K562 (cell line): ENCODE measurements at regions not wholly inside any gene's neighbourhood (a gene's known extent, or its start where the extent isn't known, plus 50 kb on each side); places are given as distances from the start of the nearest gene placed in this dataset.

Experiments
- ATAC-seq: fragments of 200-7000 bp; cut with Tn5 transposase; 3 replicates; pipeline ENCODE4 v1.9.1; 2020; ENCODE audit warnings: moderate library complexity
- BruUV-seq: library from RNA; stranded (reverse); fragments of 400-500 nt; replicated peaks from 2 replicates; lab custom pipeline; 2021; lab: Mats Ljungman, UMichigan
- CTCF ChIA-PET: fragments of 300-600 bp; formaldehyde crosslinking; extraction: SDS; loops from one replicate; lab custom pipeline; 2021; ENCODE audit warnings: low intra/inter-chr PET ratio; lab: Yijun Ruan, JAX
- POLR2A ChIA-PET: fragments of 300-600, 350-650 bp; sonication (Branson Sonifier 250); formaldehyde crosslinking; extraction: SDS; loops from one replicate; lab custom pipeline; 2021; ENCODE audit warnings: antibody characterized with exemption, inconsistent platforms; lab: Yijun Ruan, JAX
- DNase-seq, 4 experiments: peaks; one replicate each; pipeline versions ENCODE4 v3.0.0 to v3.0.0-alpha.2; 2011 to 2018; ENCODE audit warnings: low spot score in 3 of 4, mixed read lengths in 3 of 4; ENCODE audit errors: extremely low read depth in 1 of 4
- FAIRE-seq: peaks from 2 replicates; lab custom pipeline; 2011; peaks lifted over from hg19 to GRCh38; lab: Jason Lieb, UNC
- H2AFZ ChIP-seq: 2 replicates; pipeline ENCODE4 v1.6.0; 2011; ENCODE audit warnings: low read depth, low read length, control low read depth, inconsistent platforms
- H3K27ac ChIP-seq: fragments of 200-600 bp; 3 replicates; pipeline ENCODE4 v1.8.0; 2011; ENCODE audit warnings: low read depth, mild to moderate bottlenecking, control low read depth, inconsistent platforms, low read length, moderate library complexity, mixed read lengths; ENCODE audit errors: extremely low read depth
- H3K27me3 ChIP-seq, 2 experiments: fragments of 300-600 bp in 1 of 2; 2 replicates in 1 of 2; 3 replicates in 1 of 2; pipeline versions ENCODE4 v1.6.0 to v1.8.0; 2011; ENCODE audit warnings: inconsistent platforms in 2 of 2, low read length in 2 of 2, mild to moderate bottlenecking in 1 of 2, mixed read lengths in 1 of 2, moderate library complexity in 1 of 2; ENCODE audit not compliant: control insufficient read depth in 2 of 2, insufficient read depth in 2 of 2
- H3K36me3 ChIP-seq: fragments of 300-600 bp; 3 replicates; pipeline ENCODE4 v1.8.0; 2011; ENCODE audit warnings: mild to moderate bottlenecking, low read length, inconsistent platforms; ENCODE audit not compliant: control insufficient read depth, insufficient read depth
- H3K4me1 ChIP-seq, 2 experiments: fragments of 200-600 bp in 1 of 2; replicated peaks in 1 of 2; 2 replicates in 1 of 2; 3 replicates in 1 of 2; pipeline versions ENCODE4 v1.5.1 to v1.8.0; 2011; ENCODE audit warnings: inconsistent platforms in 2 of 2, low read length in 2 of 2, mild to moderate bottlenecking in 1 of 2, mixed read lengths in 1 of 2, moderate library complexity in 1 of 2; ENCODE audit not compliant: control insufficient read depth in 2 of 2, insufficient read depth in 2 of 2
- H3K4me2 ChIP-seq: 2 replicates; pipeline ENCODE4 v1.6.1; 2011; ENCODE audit warnings: low read length, control low read depth, inconsistent platforms, mixed read lengths; ENCODE audit not compliant: insufficient read depth
- H3K4me3 ChIP-seq: fragments of 200-600 bp; sonication (generic), shearing (Covaris generic); 2 replicates; pipeline ENCODE4 v1.5.1; 2016; ENCODE audit warnings: control low read depth, inconsistent platforms
- H3K79me2 ChIP-seq: fragments of 200-600 bp; 3 replicates; pipeline ENCODE4 v1.8.0; 2011; ENCODE audit warnings: low read length, inconsistent platforms; ENCODE audit not compliant: control insufficient read depth, insufficient read depth
- H3K9ac ChIP-seq, 2 experiments: 2 replicates each; pipeline versions ENCODE4 v1.6.0 to v1.6.1; 2011; ENCODE audit warnings: low read depth in 2 of 2, low read length in 2 of 2, control low read depth in 1 of 2, inconsistent platforms in 1 of 2, mild to moderate bottlenecking in 1 of 2, mixed read lengths in 1 of 2; ENCODE audit not compliant: insufficient read depth in 1 of 2
- H3K9me1 ChIP-seq: one replicate; pipeline ENCODE4 v1.6.0; 2011; ENCODE audit warnings: inconsistent platforms, mild to moderate bottlenecking, low read length, moderate library complexity; ENCODE audit not compliant: control insufficient read depth, insufficient read depth
- H3K9me3 ChIP-seq: replicated peaks from 2 replicates; pipeline ENCODE4 v1.5.1; 2011; ENCODE audit warnings: low read depth, low read length, inconsistent platforms; ENCODE audit not compliant: control insufficient read depth, insufficient read depth
- H4K20me1 ChIP-seq: replicated peaks from 2 replicates; pipeline ENCODE4 v1.6.1; 2011; ENCODE audit warnings: low read length, inconsistent platforms, mixed read lengths; ENCODE audit not compliant: control insufficient read depth, insufficient read depth
- CBX5 ChIP-seq: IDR thresholded peaks from 2 replicates; pipeline ENCODE4 v1.6.1; 2014; ENCODE audit warnings: low read depth, borderline replicate concordance
- MCM7 ChIP-seq, 2 experiments: fragments of 450-650 bp; IDR thresholded peaks; 2 replicates each; pipeline ENCODE4 v1.6.1; 2016 to 2018
- PCBP2 ChIP-seq: fragments of 200-400 bp; formaldehyde crosslinking; IDR thresholded peaks from 2 replicates; pipeline ENCODE4 v1.6.1; 2018; ENCODE audit warnings: low read length, low read depth, mild to moderate bottlenecking, moderate library complexity; ENCODE audit not compliant: poor library complexity, severe bottlenecking
- PPARD ChIP-seq: fragments of 250-450 bp; sonication (Bioruptor Pico); IDR thresholded peaks from 2 replicates; pipeline ENCODE4 v1.8.0; 2022; ENCODE audit warnings: inconsistent platforms, mild to moderate bottlenecking, moderate library complexity
- PTRF ChIP-seq: fragments of 450-650 bp; IDR thresholded peaks from 2 replicates; pipeline ENCODE4 v1.6.1; 2016; ENCODE audit warnings: mild to moderate bottlenecking, missing genetic modification characterization, missing compliant biosample characterization
- RBFOX2 ChIP-seq: fragments of 200-400 bp; formaldehyde crosslinking; IDR thresholded peaks from 2 replicates; pipeline ENCODE4 v1.6.1; 2017; ENCODE audit warnings: low read depth, mild to moderate bottlenecking, low read length, moderate library complexity
- RNF2 ChIP-seq: sonication (generic); IDR thresholded peaks from 2 replicates; pipeline ENCODE4 v1.6.1; 2016
- ZNF282 ChIP-seq: sonication (generic); formaldehyde crosslinking; IDR thresholded peaks from 2 replicates; pipeline ENCODE4 v1.8.1; 2023; ENCODE audit warnings: missing genetic modification reagents
- WGBS: fragments of 100-300 bp; shearing (Covaris generic); methylation state at CpG from one replicate; pipeline ENCODE4 v1.1.6; 2016; ENCODE audit warnings: low coverage, mixed read lengths; ENCODE audit not compliant: insufficient coverage; ENCODE audit errors: missing lambda C conversion rate; 5-methylcytosine and 5-hydroxymethylcytosine counted together
- in situ Hi-C: fragments of 300-500 bp; cut with MboI; formaldehyde crosslinking; loops from 4 replicates; pipeline ENCODE4 v1.15.0; 2018; ENCODE audit warnings: inconsistent platforms, mixed read lengths
- intact Hi-C: fragments of 100-400 bp; cut with micrococcal nuclease; formaldehyde crosslinking; loops from 2 replicates; pipeline ENCODE4 v1.14.2; 2022
- TF ChIP-seq, protein P1 (sequence below): sonication (generic); formaldehyde crosslinking; IDR thresholded peaks from 2 replicates; pipeline ENCODE4 v1.8.0; 2023; ENCODE audit warnings: missing genetic modification reagents, mild to moderate bottlenecking, borderline replicate concordance
- TF ChIP-seq, protein P2 (sequence below): fragments of 450-650 bp; IDR thresholded peaks from 2 replicates; pipeline ENCODE4 v1.6.1; 2016; ENCODE audit warnings: missing biosample characterization, missing genetic modification characterization
- TF ChIP-seq, protein P3 (sequence below): fragments of 250-450 bp; sonication (Bioruptor Pico); IDR thresholded peaks from 2 replicates; pipeline ENCODE4 v1.5.0; 2021; ENCODE audit warnings: mild to moderate bottlenecking, borderline replicate concordance

DNA sequence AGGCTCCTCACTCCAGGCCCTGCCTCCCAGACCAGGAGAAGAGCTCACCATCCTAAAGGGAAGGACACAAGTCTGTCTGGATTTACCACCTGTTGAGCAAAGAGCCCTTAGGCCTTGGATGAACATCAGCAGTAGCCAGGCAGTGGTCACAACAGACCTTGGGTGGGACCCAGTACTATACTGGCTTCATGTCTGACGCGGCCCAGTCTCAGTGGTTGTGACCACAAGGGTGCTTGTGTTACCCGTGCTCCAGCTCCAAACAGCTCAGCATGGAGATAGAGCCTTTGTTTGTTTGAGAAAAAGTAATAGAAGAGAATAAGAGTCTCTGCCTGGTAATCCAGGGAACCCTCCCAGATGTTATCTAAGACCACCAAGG lies 617.4 kb downstream of the BRINP1 start:
- Histone ChIP-seq H3K9ac (no peak overlapping the region), H3K4me2 (no peak overlapping the region), H3K27me3 (no peaks in the 10 kb centered on the region), H3K79me2 (no peaks in the 10 kb centered on the region), H4K20me1 (no peaks in the 10 kb centered on the region), H2AFZ (no peak overlapping the region), H3K9me1 (no peaks in the 10 kb centered on the region), H3K27ac (no peak overlapping the region), H3K4me1 (no peaks in the 10 kb centered on the region), H3K4me3 (no peak overlapping the region), H3K9me3 (no peaks in the 10 kb centered on the region; the same call in 1 of the 2 replicates), H3K36me3 (no peaks in the 10 kb centered on the region)
- FAIRE-seq (no peak), DNase-seq (no peak), ATAC-seq (no peak)
- TF ChIP-seq, protein P1, sequence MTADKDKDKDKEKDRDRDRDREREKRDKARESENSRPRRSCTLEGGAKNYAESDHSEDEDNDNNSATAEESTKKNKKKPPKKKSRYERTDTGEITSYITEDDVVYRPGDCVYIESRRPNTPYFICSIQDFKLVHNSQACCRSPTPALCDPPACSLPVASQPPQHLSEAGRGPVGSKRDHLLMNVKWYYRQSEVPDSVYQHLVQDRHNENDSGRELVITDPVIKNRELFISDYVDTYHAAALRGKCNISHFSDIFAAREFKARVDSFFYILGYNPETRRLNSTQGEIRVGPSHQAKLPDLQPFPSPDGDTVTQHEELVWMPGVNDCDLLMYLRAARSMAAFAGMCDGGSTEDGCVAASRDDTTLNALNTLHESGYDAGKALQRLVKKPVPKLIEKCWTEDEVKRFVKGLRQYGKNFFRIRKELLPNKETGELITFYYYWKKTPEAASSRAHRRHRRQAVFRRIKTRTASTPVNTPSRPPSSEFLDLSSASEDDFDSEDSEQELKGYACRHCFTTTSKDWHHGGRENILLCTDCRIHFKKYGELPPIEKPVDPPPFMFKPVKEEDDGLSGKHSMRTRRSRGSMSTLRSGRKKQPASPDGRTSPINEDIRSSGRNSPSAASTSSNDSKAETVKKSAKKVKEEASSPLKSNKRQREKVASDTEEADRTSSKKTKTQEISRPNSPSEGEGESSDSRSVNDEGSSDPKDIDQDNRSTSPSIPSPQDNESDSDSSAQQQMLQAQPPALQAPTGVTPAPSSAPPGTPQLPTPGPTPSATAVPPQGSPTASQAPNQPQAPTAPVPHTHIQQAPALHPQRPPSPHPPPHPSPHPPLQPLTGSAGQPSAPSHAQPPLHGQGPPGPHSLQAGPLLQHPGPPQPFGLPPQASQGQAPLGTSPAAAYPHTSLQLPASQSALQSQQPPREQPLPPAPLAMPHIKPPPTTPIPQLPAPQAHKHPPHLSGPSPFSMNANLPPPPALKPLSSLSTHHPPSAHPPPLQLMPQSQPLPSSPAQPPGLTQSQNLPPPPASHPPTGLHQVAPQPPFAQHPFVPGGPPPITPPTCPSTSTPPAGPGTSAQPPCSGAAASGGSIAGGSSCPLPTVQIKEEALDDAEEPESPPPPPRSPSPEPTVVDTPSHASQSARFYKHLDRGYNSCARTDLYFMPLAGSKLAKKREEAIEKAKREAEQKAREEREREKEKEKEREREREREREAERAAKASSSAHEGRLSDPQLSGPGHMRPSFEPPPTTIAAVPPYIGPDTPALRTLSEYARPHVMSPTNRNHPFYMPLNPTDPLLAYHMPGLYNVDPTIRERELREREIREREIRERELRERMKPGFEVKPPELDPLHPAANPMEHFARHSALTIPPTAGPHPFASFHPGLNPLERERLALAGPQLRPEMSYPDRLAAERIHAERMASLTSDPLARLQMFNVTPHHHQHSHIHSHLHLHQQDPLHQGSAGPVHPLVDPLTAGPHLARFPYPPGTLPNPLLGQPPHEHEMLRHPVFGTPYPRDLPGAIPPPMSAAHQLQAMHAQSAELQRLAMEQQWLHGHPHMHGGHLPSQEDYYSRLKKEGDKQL (CRISPR knock-in tag), result no peak
- TF ChIP-seq, protein P2, sequence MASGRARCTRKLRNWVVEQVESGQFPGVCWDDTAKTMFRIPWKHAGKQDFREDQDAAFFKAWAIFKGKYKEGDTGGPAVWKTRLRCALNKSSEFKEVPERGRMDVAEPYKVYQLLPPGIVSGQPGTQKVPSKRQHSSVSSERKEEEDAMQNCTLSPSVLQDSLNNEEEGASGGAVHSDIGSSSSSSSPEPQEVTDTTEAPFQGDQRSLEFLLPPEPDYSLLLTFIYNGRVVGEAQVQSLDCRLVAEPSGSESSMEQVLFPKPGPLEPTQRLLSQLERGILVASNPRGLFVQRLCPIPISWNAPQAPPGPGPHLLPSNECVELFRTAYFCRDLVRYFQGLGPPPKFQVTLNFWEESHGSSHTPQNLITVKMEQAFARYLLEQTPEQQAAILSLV (tag), result no peak
- no peak for TF ChIP-seq RNF2
- no peak for TF ChIP-seq PPARD (CRISPR knock-in tag)
- no peak for TF ChIP-seq MCM7 (IDR thresholded peaks at IDR 0.05)
- TF ChIP-seq PCBP2, result no peak
- TF ChIP-seq, protein P3, sequence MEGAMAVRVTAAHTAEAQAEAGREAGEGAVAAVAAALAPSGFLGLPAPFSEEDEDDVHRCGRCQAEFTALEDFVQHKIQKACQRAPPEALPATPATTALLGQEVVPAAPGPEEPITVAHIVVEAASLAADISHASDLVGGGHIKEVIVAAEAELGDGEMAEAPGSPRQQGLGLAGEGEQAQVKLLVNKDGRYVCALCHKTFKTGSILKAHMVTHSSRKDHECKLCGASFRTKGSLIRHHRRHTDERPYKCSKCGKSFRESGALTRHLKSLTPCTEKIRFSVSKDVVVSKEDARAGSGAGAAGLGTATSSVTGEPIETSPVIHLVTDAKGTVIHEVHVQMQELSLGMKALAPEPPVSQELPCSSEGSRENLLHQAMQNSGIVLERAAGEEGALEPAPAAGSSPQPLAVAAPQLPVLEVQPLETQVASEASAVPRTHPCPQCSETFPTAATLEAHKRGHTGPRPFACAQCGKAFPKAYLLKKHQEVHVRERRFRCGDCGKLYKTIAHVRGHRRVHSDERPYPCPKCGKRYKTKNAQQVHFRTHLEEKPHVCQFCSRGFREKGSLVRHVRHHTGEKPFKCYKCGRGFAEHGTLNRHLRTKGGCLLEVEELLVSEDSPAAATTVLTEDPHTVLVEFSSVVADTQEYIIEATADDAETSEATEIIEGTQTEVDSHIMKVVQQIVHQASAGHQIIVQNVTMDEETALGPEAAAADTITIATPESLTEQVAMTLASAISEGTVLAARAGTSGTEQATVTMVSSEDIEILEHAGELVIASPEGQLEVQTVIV, result no peak
- TF ChIP-seq RBFOX2, result no peak
- TF ChIP-seq PTRF (tag), result no peak
- no peak for TF ChIP-seq ZNF282 (CRISPR knock-in tag)
- no peak for TF ChIP-seq CBX5
- CTCF ChIA-PET, result no interaction called here
- WGBS, result 0% methylated on average over 3 of the region's 3 CpGs
- intact Hi-C loops, result no loop called here
- POLR2A ChIA-PET, result no interaction called here
- in situ Hi-C loops, result no loop called here
- BruUV-seq, result no TSS peak
